ENCODE measurements at regions not wholly inside any gene's neighbourhood (a gene's known extent, or its start where the extent isn't known, plus 50 kb on each side); places are given as distances from the start of the nearest gene placed in this dataset.

GRCh38 chr2:144320491-144320890, 199.4 kb downstream of the ZEB2 start:
- Histone ChIP-seq H3K4me1 (peaks cover 0 to 9% (median 0%) of the 10 kb centered on the region in 4 donors), H3K27me3 (no peaks in the 10 kb centered on the region), H3K27ac (no peak overlapping the region), H3K9me3 (no peaks in the 10 kb centered on the region), H3K4me3 (no peak overlapping the region), H3K36me3 (no peaks in the 10 kb centered on the region)
- no peak for DNase-seq
- no peak for TF ChIP-seq POLR2A (IDR thresholded peaks at IDR 0.05)
- TF ChIP-seq CTCF (IDR thresholded peaks at IDR 0.05), result no peak

- H3K27me3 ChIP-seq, result no peaks in the 10 kb centered on the region
- no peaks in the 10 kb centered on the region for H3K9me3 ChIP-seq
- no peaks in the 10 kb centered on the region for H3K4me1 ChIP-seq
- H3K4me3 ChIP-seq, result no peak overlapping the region
- H3K36me3 ChIP-seq, result no peaks in the 10 kb centered on the region
- DNase-seq, result no peak
- TF ChIP-seq CTCF (IDR thresholded peaks at IDR 0.05), result no peak
- TF ChIP-seq POLR2A (IDR thresholded peaks at IDR 0.05), result no peak
- H3K27ac ChIP-seq, result no peak overlapping the region
Observed at GRCh38 chr2:144317071-144317738, 202.7 kb downstream of the ZEB2 start.

GRCh38 chr2:144310889-144311608, 208.9 kb downstream of the ZEB2 start:
- no peak overlapping the region for H3K27ac ChIP-seq

GRCh38 chr2:144310484-144310883, 209.4 kb downstream of the ZEB2 start:
- Histone ChIP-seq H3K36me3 (no peaks in the 10 kb centered on the region), H3K27ac (no peak overlapping the region), H3K4me1 (no peaks in the 10 kb centered on the region), H3K4me3 (no peak overlapping the region), H3K27me3 (no peaks in the 10 kb centered on the region), H3K9me3 (no peaks in the 10 kb centered on the region)
- no peak for TF ChIP-seq CTCF (IDR thresholded peaks at IDR 0.05)
- no peak for DNase-seq

More at GRCh38 chr2:144310889-144311608, 208.9 kb downstream of the ZEB2 start:
- no peaks in the 10 kb centered on the region for H3K27me3 ChIP-seq
- H3K36me3 ChIP-seq, result no peaks in the 10 kb centered on the region
- no peaks in the 10 kb centered on the region for H3K9me3 ChIP-seq
- no peak for DNase-seq
- no peak for TF ChIP-seq POLR2A (IDR thresholded peaks at IDR 0.05)
- no peak for TF ChIP-seq CTCF (IDR thresholded peaks at IDR 0.05)
- no peaks in the 10 kb centered on the region for H3K4me1 ChIP-seq
- no peak overlapping the region for H3K4me3 ChIP-seq

GRCh38 chr2:144307711-144308110, 212.2 kb downstream of the ZEB2 start:
- Histone ChIP-seq H3K36me3 (no peaks in the 10 kb centered on the region), H3K27ac (no peak overlapping the region), H3K27me3 (no peaks in the 10 kb centered on the region), H3K4me1 (no peaks in the 10 kb centered on the region), H3K9me3 (no peaks in the 10 kb centered on the region), H3K4me3 (no peak overlapping the region)
- DNase-seq, result no peak
- TF ChIP-seq POLR2A (IDR thresholded peaks at IDR 0.05), result no peak
- no peak for TF ChIP-seq CTCF (IDR thresholded peaks at IDR 0.05)

All from Peyer's patch (tissue), 4 donors.